Fibroblast of peridontal ligament (primary cell): ENCODE measurements at regions not wholly inside any gene's neighbourhood (a gene's known extent, or its start where the extent isn't known, plus 50 kb on each side); places are given as distances from the start of the nearest gene placed in this dataset.
A peak's percentile ranks its signal among the peaks of the same experiment; 100 is the strongest.

Experiments used
- DNase-seq: peaks from one replicate; pipeline ENCODE4 v3.0.0-alpha.2; 2010; ENCODE audit errors: extremely low read depth

DNA sequence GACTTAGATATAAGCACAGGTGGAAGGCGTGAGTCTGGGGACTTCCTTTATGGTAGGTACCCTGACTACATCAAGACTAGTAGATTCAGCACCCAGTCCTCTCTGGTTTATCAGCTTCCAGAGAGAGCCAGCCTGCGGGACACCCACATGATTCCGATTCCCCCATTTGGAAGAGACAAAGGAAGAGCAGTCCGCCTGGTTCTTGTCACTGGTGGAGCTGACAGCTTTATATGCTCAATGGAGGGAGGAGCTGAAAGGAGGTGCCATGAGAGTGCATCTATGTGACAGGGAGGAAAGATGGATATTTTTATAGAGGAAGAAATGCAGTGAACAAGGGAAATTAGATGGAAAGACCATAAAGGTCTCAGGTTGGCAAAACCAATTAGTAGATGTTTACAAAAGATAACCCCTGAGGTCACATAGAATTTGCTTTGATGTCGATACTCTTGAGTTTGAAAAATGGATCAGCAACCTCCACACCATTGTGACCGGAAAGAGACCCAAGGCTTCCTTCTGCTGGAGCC is 437.7 kb downstream of the PMP22 start:
- no peak for DNase-seq

GRCh38 chr17:14826358-14826757 is 438.8 kb downstream of the PMP22 start:
- DNase-seq: no peak

GRCh38 chr17:14818469-14818868 is 446.7 kb downstream of the PMP22 start:
- no peak for DNase-seq

GRCh38 chr17:14815079-14815478 is 450.0 kb downstream of the PMP22 start:
- no peak for DNase-seq

DNA sequence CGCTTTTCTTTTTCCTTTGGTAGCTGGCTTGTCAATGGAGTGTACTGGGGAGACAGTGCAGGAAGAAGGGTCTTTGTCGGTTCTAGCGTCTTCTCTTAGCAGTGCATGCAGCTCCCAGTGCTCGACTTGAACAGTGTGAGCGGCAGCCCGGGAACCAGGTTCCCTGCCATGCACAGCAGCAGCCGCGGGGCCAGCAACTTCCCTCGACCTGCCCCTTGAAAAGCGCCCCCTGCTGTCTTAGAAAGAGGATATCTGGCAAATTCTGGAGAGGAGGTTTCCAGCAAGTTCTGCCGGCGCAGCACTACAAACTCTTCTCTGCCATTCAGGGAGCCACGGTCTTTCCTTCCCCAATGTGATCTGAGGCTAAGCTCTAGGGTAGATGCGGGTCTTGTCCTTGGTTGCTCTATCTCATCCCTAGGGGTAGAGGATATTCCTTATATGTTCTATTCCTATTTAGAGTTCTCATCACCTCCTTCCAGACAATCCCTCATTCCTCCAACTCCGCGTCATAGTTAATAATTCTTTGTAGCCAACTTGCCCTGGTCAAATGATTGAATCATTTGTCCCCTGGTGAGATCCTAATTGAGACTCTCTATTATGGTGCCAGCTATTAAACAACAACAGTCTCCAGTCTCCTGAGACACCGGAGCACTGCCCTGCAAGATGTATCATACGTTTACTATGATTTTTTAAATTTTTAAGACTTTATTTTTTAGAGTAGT is 451.3 kb downstream of the PMP22 start:
- no peak for DNase-seq

- no peak for DNase-seq
Measured at GRCh38 chr17:14808425-14808824, 456.7 kb downstream of the PMP22 start.

DNA sequence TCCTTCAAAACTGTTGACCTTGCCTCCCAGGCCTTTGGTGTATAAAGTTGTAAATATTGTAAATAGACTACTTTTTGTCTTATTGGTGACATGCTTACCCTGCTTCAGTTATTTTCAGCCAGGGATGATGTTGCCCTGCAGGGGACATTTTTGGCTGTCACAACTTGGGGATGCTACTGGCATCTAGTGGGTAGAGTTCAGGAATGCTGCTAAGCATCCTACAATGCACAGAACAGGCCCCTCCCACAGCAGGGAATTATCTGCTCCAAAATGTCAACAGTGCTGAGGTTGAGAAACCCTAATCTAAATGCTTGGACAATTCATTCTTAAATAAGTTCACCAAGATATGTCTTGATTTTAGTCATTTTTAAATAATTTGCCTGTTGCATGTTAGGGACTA is 459.8 kb downstream of the PMP22 start:
- peak; percentile 5 for DNase-seq

DNA sequence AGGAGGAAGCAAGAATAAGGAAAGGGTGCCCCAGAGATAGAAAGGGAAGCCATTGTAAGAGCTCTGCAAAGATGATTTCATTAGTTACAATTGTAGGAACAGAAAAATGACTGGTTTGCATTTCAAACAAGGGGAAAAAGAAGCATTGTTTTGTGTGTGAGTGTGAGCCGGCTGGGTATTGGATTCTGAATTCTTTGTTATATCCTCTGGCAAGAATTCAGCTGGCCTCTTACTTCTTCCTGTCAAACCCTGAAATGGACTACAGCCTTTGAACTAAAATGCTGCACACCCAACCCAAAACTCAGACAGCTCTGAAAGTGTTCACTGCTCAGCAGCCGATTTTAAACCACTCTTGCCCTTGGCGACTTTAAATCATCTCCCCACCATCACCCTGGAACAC is 461.3 kb downstream of the PMP22 start:
- DNase-seq: no peak

- no peak for DNase-seq
Measured at GRCh38 chr17:14797801-14798200, 467.3 kb downstream of the PMP22 start.

GRCh38 chr17:14797021-14797420 is 468.1 kb downstream of the PMP22 start:
- DNase-seq: no peak

DNA sequence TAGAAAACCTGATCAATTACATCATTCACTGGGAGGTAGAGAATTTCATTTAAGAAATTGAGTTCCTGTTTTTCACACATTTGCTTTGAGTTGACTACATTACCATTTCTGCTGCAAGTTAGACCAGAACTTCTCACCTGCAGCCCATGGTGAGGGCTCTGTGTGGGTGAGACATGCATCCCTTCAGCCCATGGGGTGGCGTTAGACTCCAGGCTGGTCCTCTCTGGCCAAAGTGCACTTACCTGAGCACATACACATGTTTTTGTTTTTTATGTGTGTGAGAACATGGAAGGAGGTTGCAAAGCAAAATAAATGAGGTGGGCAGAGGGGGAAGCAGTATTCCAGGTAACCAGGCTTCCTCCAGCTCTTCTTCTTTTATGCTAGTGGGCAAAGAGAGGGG is 470.2 kb downstream of the PMP22 start:
- DNase-seq: no peak

DNA sequence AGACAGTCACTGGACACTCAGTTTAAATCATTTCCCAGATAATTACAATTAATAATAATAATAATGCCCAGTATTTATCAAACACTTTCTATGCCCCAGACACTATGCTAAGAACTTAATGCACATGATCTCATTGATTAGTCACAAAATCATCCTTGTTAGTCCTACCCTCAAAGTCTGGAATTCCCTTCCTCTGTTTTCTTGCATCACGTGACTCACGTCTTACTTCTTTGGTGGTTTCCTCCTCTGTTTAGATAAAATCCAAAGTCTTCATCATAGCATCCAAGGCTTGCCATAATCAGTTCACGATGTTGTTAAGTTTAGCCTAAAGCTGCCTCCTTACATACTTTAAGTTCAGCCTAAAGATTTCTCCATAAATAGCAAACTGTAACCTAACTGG is 471.9 kb downstream of the PMP22 start:
- peak; percentile 82 for DNase-seq

DNA sequence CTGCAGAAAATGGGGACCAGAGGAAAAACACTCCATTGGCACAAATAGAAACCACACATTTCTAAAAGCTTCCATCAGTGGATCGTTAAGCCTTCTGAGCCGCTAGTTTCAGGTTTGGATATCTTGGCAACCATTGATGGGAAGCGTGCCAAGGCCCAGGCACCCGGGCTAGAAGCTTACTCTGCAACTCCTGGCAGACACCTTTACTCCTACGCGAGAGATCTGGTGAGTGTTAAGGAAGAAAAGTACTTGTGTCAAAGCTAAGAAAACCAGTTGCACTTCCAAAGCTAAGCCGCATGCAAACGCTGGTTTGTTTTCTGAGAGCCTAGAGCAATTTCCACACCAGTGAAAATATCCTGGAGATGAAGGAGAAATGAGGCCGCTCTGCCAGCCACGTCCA is 472.4 kb downstream of the PMP22 start:
- peak; percentile 41 for DNase-seq

DNA sequence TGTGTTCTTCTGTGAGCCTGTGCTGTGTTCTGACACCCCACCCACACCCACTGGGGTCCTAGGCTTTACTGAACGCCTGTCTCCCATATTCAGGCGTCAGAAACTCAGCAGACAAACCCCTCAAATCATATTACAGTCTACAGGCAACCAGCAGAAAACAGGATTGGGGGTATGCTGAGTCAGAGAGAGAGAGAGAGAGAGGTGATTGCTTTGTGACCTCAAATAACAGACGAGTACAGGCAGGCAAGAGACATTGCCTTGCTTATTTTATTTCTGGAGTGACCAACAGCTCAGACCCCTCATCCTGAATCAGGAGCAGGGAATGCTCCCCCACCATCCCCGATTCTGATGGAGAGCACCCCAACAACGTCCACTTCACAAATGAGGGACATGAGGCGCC is 473.9 kb downstream of the PMP22 start:
- DNase-seq: no peak

DNA sequence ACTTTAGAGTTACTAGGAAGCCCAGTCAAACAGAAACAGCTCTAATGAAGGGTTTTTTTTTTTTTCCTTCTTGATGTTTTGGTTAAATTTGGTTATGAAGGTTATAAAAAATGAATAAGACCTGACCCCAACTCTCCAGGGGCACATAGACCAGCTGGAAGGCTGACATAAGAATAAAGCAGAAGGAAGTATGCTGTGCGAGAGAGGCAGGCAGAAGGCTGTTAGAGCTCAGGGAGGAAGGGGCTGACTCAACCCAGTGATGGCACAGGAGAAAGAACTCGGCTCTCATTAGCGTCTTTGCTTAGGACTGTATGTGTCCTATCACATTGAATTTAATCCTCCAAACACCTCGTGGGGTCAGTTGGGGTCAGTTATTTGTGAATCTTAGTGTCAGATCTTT is 474.6 kb downstream of the PMP22 start:
- peak; percentile 70 for DNase-seq

- no peak for DNase-seq
Measured at GRCh38 chr17:14784997-14785696, 480.0 kb downstream of the PMP22 start.

DNA sequence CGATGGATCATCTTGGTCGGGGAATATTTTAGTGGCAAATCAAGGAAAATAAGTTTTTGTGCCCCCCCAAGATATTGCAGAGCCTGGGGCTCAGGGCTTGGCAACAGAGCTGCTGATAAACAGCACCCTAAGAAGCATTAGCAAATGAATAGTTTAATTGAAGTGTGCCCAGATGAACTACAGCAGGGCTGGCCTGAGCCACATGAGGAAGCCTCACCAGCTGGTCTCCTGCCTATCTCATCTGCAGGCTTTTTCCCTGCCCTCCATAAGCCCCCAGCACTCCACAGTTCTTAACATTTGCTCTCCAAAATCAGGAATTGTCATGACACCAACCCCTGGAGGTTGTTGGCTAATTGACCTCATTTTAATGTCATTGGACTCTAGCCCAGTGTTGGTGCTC is 480.2 kb downstream of the HS3ST3B1 start:
- no peak for DNase-seq

DNA sequence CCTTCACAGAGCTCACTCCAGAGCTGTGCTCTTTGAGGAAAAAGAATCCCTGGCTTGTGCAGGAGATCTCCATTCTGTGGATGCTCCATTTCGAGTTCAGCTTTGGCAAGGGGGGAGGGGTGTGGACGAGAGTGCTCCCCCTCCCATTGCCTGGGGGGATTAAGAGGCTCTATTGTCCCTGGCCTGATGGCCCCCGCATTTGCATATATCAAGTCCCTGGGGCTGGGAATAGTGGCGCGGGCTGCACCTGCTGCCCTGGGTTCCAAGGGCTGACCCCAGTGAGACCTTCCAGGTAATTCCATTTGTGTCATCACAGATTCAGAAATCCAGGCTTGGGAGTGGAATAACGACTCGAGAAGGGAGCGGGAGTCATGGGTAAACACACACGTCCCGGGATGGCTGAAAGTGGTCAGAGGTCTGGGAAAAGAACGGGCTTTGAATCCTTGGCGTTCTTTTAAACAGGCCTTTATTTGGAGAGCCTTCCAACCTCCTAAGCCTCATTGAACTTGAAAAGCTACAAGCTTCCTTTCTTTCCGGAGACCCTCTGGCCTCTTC is 479.3 kb downstream of the HS3ST3B1 start:
- DNase-seq: no peak

DNA sequence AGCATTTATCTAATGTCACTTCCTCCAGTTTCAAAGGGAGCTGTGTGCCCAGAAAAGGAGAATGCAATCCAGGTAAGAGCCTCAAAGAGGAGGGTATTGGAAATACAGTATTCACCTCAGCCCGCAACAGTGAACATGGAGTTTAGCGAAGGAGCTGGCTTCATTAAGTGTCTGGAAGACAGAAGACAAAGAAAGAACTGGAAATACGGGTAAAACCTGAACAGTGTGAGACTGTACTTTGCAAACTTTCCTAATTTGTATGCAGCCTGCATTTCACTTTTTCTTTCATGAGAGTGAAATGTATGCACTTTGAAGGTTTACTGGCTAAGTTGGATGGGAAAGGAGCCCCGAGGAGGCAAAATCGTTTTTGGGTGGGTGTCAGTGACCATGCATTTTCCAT is 478.4 kb downstream of the HS3ST3B1 start:
- DNase-seq: no peak

DNA sequence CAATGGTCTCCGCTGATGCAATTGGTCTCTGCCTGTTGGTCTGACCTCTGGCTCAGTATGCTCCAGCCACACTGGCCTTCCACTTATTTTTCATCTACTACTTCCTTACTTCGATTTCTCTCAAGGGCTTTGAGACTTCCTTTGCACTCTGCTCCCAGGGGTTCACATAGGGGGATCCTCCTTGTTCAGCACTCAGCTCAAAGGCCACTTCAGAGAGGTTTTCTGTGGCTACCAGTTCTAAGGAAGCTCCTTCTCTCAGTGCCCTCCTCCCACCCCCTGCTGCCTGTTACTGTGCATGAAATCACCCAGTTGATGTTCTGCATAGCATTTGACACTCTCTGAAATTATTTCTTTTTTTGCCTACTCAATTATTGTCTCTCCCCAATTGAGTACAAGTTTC is 476.4 kb downstream of the HS3ST3B1 start:
- no peak for DNase-seq

DNA sequence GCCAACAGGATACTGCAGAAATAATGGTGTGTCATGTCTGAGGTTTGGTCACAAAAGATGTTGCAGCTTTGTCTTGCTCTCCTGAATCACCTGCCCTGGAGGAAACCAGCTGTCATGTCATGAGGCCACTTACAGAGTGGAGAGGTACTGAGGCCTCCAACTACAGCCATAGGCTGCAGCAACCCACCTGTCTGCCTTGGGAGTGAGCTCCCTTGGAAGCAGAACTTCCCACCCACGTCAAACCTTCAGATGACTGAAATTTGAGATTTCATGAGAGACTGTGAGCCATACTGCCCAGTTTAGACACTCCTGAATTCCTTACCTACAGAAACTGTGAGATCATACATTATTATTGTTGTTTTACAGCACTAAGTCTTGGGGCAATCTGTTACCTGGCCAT is 475.9 kb downstream of the HS3ST3B1 start:
- no peak for DNase-seq

DNA sequence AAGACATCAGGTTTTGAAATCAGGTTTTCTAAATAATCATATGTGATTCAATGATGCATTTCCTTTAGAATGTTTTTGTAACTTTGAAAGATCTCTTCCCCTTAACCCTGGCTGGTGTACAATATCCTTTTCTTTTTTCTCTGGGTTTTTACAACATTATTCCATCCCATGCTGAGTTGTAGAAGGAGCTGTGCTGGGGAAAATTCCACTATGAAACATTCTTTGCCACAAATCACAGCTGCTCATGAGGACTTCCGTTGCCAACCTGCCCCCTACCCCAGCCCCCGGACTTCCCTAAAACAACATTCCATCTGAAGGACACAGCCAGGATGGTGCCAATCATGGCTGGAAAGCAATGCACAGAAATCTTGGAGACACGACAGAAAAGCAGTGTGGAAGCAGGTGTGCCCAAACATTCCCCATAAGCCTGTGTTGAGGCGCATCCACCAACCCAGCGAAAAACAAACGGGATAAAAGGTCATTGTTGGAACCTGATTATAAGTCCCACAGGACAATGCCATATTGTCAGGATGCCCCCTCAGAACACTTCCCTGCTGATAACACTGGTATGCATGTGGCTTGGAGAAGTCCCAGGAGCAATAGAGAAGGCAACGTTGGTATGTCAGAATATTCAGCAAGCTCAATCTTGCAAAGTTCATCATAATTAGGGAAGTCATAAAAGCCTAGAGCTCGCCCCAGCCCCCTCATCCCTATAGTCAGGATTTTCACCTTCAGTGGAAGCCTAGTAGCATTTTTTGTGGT is 475.0 kb downstream of the HS3ST3B1 start:
- DNase-seq: peak; percentile 35
